Neural progenitor cell (in vitro differentiated cells): ENCODE measurements at regions not wholly inside any gene's neighbourhood (a gene's known extent, or its start where the extent isn't known, plus 50 kb on each side); places are given as distances from the start of the nearest gene placed in this dataset.

Experiments used
- CTCF ChIP-seq: fragments of 200-600 bp; sonication (generic); IDR thresholded peaks from 2 replicates; pipeline ENCODE4 v1.5.1; 2017; ENCODE audit warnings: antibody characterized with exemption, mild to moderate bottlenecking
- EZH2 ChIP-seq: fragments of 200-600 bp; sonication (generic); IDR thresholded peaks from 2 replicates; pipeline ENCODE4 v1.6.1; 2017; ENCODE audit warnings: antibody characterized with exemption, mild to moderate bottlenecking, moderate library complexity

GRCh38 chr9:68609901-68610415 is 69.3 kb upstream of the TMEM252 start:
- TF ChIP-seq EZH2 (no peak), CTCF (no peak)
